ENCODE measurements at regions not wholly inside any gene's neighbourhood (a gene's known extent, or its start where the extent isn't known, plus 50 kb on each side); places are given as distances from the start of the nearest gene placed in this dataset.
"Not testable (repeated sequence)": the region's sequence is repeated elsewhere in the genome, so short reads cannot be mapped to it uniquely, and the experiment has no call there.

DNA sequence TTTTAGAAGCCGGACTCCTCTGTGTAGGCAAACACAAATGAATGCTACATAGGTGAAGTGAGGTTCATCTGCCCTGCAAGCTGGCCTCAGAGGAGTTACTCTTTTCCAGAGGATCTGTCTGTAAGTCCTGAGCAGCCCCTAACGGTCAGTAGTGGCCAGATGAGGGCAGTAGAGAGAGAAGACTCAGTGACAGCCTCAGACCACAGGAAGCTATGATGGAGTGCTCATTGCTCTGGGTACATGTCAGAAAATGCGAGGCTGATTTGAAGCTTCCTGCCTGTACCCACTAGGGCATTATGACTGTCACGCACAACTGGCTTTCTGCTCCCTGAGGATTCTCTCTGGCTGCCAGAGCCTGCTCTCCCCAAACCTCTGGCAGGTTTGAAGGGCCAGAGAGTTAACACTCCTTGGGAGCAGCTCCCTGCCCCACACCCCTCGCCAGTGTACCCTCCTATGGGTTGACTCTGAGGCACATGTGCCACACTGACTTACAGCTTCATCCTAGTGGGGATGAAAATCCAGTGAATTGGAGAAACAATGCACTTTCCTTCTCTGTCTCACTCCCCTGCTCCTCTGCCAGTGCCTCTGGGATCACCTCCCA, 141.5 kb downstream of the GABRG2 start:
- no peak for FAIRE-seq
- DNase-seq (ENCODE audit: insufficient read length, low spot score), result peak; percentile 3

- DNase-seq (ENCODE audit: insufficient read length, low spot score) (no peak), FAIRE-seq (no peak)
Observed at GRCh38 chr5:162214551-162214950, 147.0 kb downstream of the GABRG2 start.

DNA sequence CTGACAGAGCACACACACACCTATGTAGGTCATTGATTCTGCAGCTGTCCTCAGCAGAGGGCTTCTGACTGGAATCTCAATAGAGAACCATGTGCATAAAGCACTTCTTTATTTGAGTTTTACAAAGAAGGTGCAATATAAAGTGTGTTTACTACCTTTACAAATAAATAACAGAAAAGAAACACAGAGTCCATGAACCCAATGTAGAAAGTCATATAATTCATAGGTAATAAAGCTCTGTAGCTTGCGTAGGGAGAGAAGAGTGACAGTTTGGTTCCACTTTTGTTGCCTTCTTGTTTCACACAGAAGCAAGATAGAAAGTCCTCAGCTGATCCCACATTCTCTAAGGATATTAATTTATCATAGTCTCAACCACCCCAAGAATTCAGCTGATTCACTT, 149.5 kb downstream of the GABRG2 start:
- DNase-seq (ENCODE audit: insufficient read length, low spot score), result no peak
- FAIRE-seq, result no peak

GRCh38 chr5:162221910-162222309, 154.3 kb downstream of the GABRG2 start:
- FAIRE-seq (no peak), DNase-seq (ENCODE audit: insufficient read length, low spot score) (no peak)

GRCh38 chr5:162227075-162227474, 159.5 kb downstream of the GABRG2 start:
- no peak for FAIRE-seq
- no peak for DNase-seq (ENCODE audit: insufficient read length, low spot score)

GRCh38 chr5:162230348-162230747, 162.8 kb downstream of the GABRG2 start:
- FAIRE-seq, result no peak
- no peak for DNase-seq (ENCODE audit: insufficient read length, low spot score)

DNA sequence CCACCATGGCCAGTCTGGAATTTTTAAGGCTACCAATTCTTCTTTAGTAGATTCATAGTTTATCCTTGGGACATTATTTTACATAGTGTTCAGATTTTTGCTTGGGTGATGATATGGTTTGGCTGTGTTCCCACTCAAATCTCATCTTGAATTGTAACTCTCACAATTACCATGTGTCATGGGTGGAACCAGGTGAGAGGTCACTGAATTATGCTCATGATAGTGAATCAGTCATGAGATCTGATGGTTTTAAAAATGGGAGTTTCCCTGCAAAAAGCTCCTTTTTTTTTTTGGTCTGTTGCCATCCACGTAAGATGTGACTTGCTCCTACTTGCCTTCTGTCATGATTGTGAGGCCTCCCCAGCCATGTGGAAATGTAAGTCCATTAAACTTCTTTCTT, 163.9 kb downstream of the GABRG2 start:
- no peak for FAIRE-seq
- no peak for DNase-seq (ENCODE audit: insufficient read length, low spot score)

- DNase-seq (ENCODE audit: insufficient read length, low spot score), result no peak
- no peak for FAIRE-seq
Observed at GRCh38 chr5:162240734-162241133, 173.2 kb downstream of the GABRG2 start.

DNA sequence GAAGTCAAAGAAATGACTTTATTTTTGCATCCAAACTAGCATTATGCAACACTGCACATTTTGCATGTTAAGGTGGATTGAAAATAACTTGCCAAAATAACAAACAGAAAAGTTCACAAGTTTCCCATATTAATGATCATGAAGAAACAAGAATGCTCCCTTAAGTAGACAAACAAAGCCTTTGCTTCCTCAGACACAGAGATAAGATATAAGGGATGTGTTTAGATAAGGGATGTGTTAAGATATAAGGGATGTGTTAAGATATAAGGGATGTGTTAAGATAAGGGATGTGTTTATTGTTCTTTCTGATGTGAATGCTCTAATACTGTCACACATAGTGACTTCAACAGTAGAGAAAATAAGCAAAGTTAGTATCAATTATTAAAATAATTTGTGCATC, 174.8 kb downstream of the GABRG2 start:
- no peak for FAIRE-seq
- DNase-seq (ENCODE audit: insufficient read length, low spot score), result no peak

DNA sequence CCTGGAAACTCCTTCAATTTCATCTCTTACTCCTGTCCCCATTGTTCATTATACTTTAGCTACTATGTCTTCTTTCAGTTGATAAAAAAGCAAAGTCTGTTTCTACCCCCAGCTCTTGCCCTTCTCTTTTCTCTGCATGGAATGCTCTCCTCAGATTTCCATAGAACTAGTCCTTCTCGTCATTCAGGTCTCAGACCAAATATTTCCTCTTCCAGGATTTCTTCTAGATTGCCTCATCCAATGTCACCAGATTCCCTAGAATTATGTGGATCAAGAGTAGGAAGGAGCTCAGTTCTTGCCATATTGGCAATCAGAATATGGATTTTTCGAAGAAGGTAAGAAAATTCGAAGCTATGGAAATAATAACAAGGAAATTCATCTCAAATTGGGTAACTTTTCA, 176.1 kb downstream of the GABRG2 start:
- FAIRE-seq (no peak), DNase-seq (ENCODE audit: insufficient read length, low spot score) (no peak)

GRCh38 chr5:162248107-162248713, 180.6 kb downstream of the GABRG2 start:
- DNase-seq (ENCODE audit: insufficient read length, low spot score) (no peak), FAIRE-seq (no peak)

DNA sequence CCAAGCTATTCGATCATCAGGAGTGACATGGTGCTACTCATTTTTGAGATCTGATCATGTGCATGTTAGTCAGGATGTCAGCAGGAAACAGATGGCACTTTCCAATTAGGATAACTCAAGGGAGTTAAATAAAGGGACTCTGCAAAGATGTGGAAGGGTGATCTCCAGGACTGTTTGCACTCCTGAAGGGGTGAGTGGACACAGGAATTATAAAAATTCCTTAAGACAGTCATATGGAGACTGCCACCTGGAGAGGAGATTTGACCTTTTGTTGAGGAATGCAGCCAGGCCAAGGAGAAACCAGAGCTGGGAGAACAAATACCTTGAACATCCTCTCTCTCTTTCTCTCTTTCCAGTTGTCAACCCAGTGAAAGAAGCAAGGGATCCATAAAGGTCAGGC, 189.1 kb downstream of the GABRG2 start:
- no peak for FAIRE-seq
- DNase-seq (ENCODE audit: insufficient read length, low spot score), result no peak

DNA sequence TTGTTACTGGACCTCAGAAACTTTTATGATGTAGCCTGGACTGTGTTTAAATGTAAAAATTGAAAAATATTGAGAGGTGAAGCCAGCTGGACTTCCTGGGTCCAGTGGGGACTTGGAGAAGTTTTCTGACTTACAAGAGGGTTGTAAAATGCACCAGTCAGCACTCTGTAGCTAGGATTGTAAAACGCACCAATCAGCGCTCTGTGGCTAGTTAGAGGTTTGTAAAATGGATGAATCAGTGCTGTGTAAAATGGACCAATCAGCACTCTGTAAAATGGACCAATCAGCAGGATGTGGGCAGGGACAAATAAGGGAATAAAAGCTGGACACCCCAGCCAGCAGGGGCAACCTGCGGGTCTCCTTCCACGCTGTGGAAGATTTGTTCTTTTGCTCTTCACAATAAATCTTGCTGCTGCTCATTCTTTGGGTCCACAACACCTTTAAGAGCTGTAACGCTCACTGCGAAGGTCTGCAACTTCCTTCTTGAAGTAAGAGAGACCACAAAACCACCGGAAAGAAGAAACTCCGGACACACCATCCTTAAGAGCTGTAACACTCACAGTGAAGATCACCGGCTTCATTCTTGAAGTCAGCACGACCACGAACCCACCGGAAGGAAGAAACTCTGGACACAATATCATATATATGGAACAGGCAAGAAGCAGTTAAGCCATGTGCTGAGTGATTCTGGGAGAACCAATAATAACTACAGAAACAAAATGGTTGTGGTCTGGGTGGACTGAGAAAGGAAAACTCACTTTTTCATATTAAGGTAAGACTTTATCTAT, 201.3 kb downstream of the GABRG2 start:
- FAIRE-seq, result no peak

GRCh38 chr5:162272417-162272816, 204.8 kb downstream of the GABRG2 start:
- no peak for DNase-seq (ENCODE audit: insufficient read length, low spot score)
- no peak for FAIRE-seq

More for the DNA sequence above, 201.3 kb downstream of the GABRG2 start:
- DNase-seq (ENCODE audit: insufficient read length, low spot score), result no peak

GRCh38 chr5:162274679-162275078, 207.1 kb downstream of the GABRG2 start:
- DNase-seq (ENCODE audit: insufficient read length, low spot score), result no peak
- no peak for FAIRE-seq

GRCh38 chr5:162275387-162275786, 207.8 kb downstream of the GABRG2 start:
- not testable (repeated sequence) for FAIRE-seq; DNase-seq (ENCODE audit: insufficient read length, low spot score)

- DNase-seq (ENCODE audit: insufficient read length, low spot score) (no peak), FAIRE-seq (no peak)
Observed at GRCh38 chr5:162282191-162282590, 214.6 kb downstream of the GABRG2 start.

- FAIRE-seq, result no peak
- DNase-seq (ENCODE audit: insufficient read length, low spot score), result no peak
Observed at GRCh38 chr5:162283609-162284008, 216.0 kb downstream of the GABRG2 start.

- DNase-seq (ENCODE audit: insufficient read length, low spot score) (no peak), FAIRE-seq (no peak)
Observed at GRCh38 chr5:162288647-162289296, 221.2 kb downstream of the GABRG2 start.

- FAIRE-seq (no peak), DNase-seq (ENCODE audit: insufficient read length, low spot score) (no peak)
Observed at GRCh38 chr5:162289489-162289888, 221.9 kb downstream of the GABRG2 start.

DNA sequence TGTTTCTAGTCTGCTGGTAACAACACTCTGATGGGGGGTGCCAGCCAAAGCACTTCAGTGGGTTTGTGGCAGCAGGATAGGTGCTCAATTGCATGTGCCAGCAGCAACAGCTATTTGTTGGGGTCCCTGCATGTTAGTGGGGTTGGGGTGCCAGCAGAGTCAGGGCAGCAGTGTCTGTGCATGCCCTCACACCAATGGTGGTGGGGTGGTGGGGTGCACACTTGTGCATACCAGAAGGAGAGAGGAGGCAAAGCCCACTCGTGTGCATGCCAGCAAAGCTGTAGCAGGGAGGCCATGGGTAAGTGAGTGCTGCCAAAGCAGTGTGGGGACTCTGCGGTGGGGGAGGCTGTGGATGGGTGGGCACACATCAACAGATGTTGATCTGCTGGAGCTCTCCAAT, 232.2 kb downstream of the GABRG2 start:
- DNase-seq (ENCODE audit: insufficient read length, low spot score), result no peak
- no peak for FAIRE-seq

All from HTR-8/SVneo (cell line).